ENCODE measurements at regions not wholly inside any gene's neighbourhood (a gene's known extent, or its start where the extent isn't known, plus 50 kb on each side); places are given as distances from the start of the nearest gene placed in this dataset.

DNA sequence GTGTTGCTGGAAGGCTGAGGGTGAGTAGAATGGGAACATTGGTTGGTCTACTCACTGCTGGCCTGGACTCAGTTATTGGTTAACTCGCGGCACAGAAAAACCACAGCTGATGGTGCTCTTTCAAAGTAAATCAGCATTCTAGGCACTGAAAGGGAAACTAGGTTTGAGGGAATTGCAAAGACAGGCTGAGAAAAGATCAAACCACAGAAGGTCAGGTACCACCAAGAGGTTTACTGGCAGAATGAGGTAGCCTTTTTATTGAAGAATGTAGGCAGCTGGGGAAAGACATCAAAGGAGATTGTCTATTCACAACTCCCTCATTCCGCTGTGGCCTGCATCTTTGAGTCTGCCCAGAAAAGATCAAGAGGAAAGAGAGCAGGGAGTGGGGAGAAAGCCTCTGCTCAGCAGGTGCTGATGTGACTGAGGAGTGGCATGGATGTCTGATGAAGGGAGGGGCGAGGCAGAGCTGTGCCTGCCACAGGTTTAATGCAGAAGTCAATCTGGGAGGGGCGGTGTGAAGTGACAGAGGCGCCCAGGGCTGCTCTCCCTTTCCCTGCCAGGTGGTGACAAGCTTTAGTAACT lies 255.5 kb downstream of the MAN2A1 start:
- TF ChIP-seq LEF1 (IDR thresholded peaks at IDR 0.05; ENCODE audit: borderline replicate concordance) = no peak
- no peak for TF ChIP-seq CTBP1 (IDR thresholded peaks at IDR 0.05; ENCODE audit: borderline replicate concordance)
- no peak for TF ChIP-seq BHLHE40 (IDR thresholded peaks at IDR 0.05; ENCODE audit: borderline replicate concordance)
- no peak for TF ChIP-seq NFRKB (IDR thresholded peaks at IDR 0.05)
- TF ChIP-seq FOXA1 (IDR thresholded peaks at IDR 0.05) = no peak
- no peak for TF ChIP-seq SUZ12 (IDR thresholded peaks at IDR 0.05)

Data from HEK293T (cell line).